ENCODE measurements at regions not wholly inside any gene's neighbourhood (a gene's known extent, or its start where the extent isn't known, plus 50 kb on each side); places are given as distances from the start of the nearest gene placed in this dataset.

GRCh38 chr13:24004142-24004899 lies 107.0 kb upstream of the C1QTNF9B start:
- no TSS peak for BruUV-seq (replicated peaks)

More at GRCh38 chr13:24004142-24004899, 107.0 kb upstream of the C1QTNF9B start:
- ChIA-PET CTCF (interaction anchor here (1.2 to 1.9 kb wide), 2 partner anchors 44 to 224 kb away, joined by 4 to 5 read pairs; no protein-coding TSS in a partner anchor), POLR2A (no interaction called here)
- DNase-seq (ENCODE audit: low read depth, low spot score) (no peak), FAIRE-seq (no peak)
- H3K9ac ChIP-seq (replicated peaks; ENCODE audit: extremely low read depth, insufficient read depth, low read length), result no peak overlapping the region
- H3K36me3 ChIP-seq (ENCODE audit: control insufficient read depth in 2 of 2, extremely low read depth in 1 of 2, insufficient read depth in 2 of 2, low read length in 2 of 2), result no peaks in the 10 kb centered on the region
- no peaks in the 10 kb centered on the region for H3K9me1 ChIP-seq (replicated peaks; ENCODE audit: control insufficient read depth, extremely low read depth, insufficient read depth, low read length)
- no peaks in the 10 kb centered on the region for H3K4me1 ChIP-seq (ENCODE audit: control insufficient read depth, extremely low read depth, insufficient read depth, low read length)
- H3K9me3 ChIP-seq (replicated peaks; ENCODE audit: control insufficient read depth, insufficient read depth, low read length), result no peaks in the 10 kb centered on the region
- H3K79me2 ChIP-seq (ENCODE audit: control insufficient read depth, insufficient read depth, low read length), result no peaks in the 10 kb centered on the region
- dilution Hi-C loops (cut with MboI; ENCODE audit: extremely low pct_ligation_motif_present, low sequenced_read_pairs) (no loop called here), intact Hi-C loops (cut with micrococcal nuclease) (no loop called here)
- H4K20me1 ChIP-seq (replicated peaks; ENCODE audit: control insufficient read depth, extremely low read depth, insufficient read depth, low read length), result no peaks in the 10 kb centered on the region
- H3K27me3 ChIP-seq (ENCODE audit: control insufficient read depth in 2 of 2, insufficient read depth in 2 of 2, low read length in 2 of 2), result peaks cover 5 to 12% of the 10 kb centered on the region in 2 experiments
- no peak overlapping the region for H2AFZ ChIP-seq (ENCODE audit: low read depth, low read length)
- H3K4me2 ChIP-seq (ENCODE audit: insufficient read depth, low read length), result no peak overlapping the region
- H3K27ac ChIP-seq (ENCODE audit: insufficient read depth, low read depth, low read length), result no peak overlapping the region
- TF ChIP-seq FOS (IDR thresholded peaks at IDR 0.05; ENCODE audit: borderline replicate concordance, insufficient read depth, low read length) (no peak), GATA2 (IDR thresholded peaks at IDR 0.05; ENCODE audit: insufficient read depth, insufficient read length, low read depth, low read length) (no peak), EZH2 (IDR thresholded peaks at IDR 0.05; ENCODE audit: borderline replicate concordance, low read depth, low read length, severe bottlenecking) (no peak), JUN (IDR thresholded peaks at IDR 0.05; ENCODE audit: borderline replicate concordance, insufficient read depth, insufficient read length, low read depth) (no peak), MYC (IDR thresholded peaks at IDR 0.05; ENCODE audit: low read depth, low read length) (no peak), POLR2AphosphoS5 (IDR thresholded peaks at IDR 0.05; ENCODE audit: insufficient read depth, low read depth, low read length) (no peak), POLR2A (IDR thresholded peaks at IDR 0.05; ENCODE audit: low read depth, low read length) (no peak), CTCF (IDR thresholded peaks at IDR 0.05; ENCODE audit: extremely low read depth in 1 of 2, insufficient read depth in 1 of 2, low read depth in 1 of 2, low read length in 2 of 2) (no peak), MAX (IDR thresholded peaks at IDR 0.05; ENCODE audit: insufficient read depth, insufficient read length) (no peak)
- no peak overlapping the region for H3K4me3 ChIP-seq (replicated peaks in 1 of 3; ENCODE audit: insufficient read depth in 1 of 3, low read depth in 1 of 3, low read length in 3 of 3)

Data from endothelial cell of umbilical vein (primary cell).